Endothelial cell of umbilical vein (primary cell): ENCODE measurements at regions not wholly inside any gene's neighbourhood (a gene's known extent, or its start where the extent isn't known, plus 50 kb on each side); places are given as distances from the start of the nearest gene placed in this dataset.

ENCODE experiments used
- BruUV-seq: library from RNA; stranded (reverse); fragments of 400-500 nt; replicated peaks from 2 replicates; lab custom pipeline; 2021; lab: Mats Ljungman, UMichigan
- CTCF ChIA-PET: fragments of 300-600, 350-600 bp; sonication (Branson Sonifier 250); formaldehyde crosslinking; loops from one replicate; lab custom pipeline; 2021; ENCODE audit warnings: antibody characterized with exemption, inconsistent platforms; lab: Charles Lee
- POLR2A ChIA-PET: fragments of 300-600, 350-600 bp; sonication (Branson Sonifier 250); formaldehyde crosslinking; loops from one replicate; lab custom pipeline; 2021; ENCODE audit warnings: antibody characterized with exemption, inconsistent platforms; lab: Charles Lee
- DNase-seq: peaks from one replicate; pipeline ENCODE4 v3.0.0-alpha.2; 2011; ENCODE audit warnings: low read depth, low spot score
- FAIRE-seq: peaks from 2 replicates; lab custom pipeline; 2011; peaks lifted over from hg19 to GRCh38; lab: Jason Lieb, UNC
- H2AFZ ChIP-seq: 2 replicates; pipeline ENCODE4 v1.6.0; 2012; ENCODE audit warnings: low read depth, low read length, control low read depth, inconsistent platforms
- H3K27ac ChIP-seq: 2 replicates; pipeline ENCODE4 v1.5.1; 2011; ENCODE audit warnings: low read depth, mild to moderate bottlenecking, control low read depth, low read length, moderate library complexity; ENCODE audit not compliant: insufficient read depth
- H3K27me3 ChIP-seq, 2 experiments: 2 replicates each; pipeline versions ENCODE4 v1.6.0 to v1.6.1; 2011; ENCODE audit warnings: low read length in 2 of 2, mixed read lengths in 1 of 2; ENCODE audit not compliant: control insufficient read depth in 2 of 2, insufficient read depth in 2 of 2
- H3K36me3 ChIP-seq, 2 experiments: 2 replicates in 1 of 2; 3 replicates in 1 of 2; pipeline ENCODE4 v1.5.1; 2011; ENCODE audit warnings: low read length in 2 of 2, mild to moderate bottlenecking in 1 of 2, moderate library complexity in 1 of 2; ENCODE audit not compliant: control insufficient read depth in 2 of 2, insufficient read depth in 2 of 2; ENCODE audit errors: extremely low read depth in 1 of 2
- H3K4me1 ChIP-seq: 3 replicates; pipeline ENCODE4 v1.5.1; 2011; ENCODE audit warnings: mild to moderate bottlenecking, low read length; ENCODE audit not compliant: control insufficient read depth, insufficient read depth; ENCODE audit errors: extremely low read depth
- H3K4me2 ChIP-seq: 2 replicates; pipeline ENCODE4 v1.6.1; 2011; ENCODE audit warnings: low read length, control low read depth, mixed read lengths; ENCODE audit not compliant: insufficient read depth
- H3K4me3 ChIP-seq, 3 experiments: fragments of 200-600 bp in 1 of 3; sonication (generic), shearing (Covaris generic) in 1 of 3; replicated peaks in 1 of 3; 2 replicates each; pipeline ENCODE4 v1.5.1; 2011 to 2016; ENCODE audit warnings: control low read depth in 3 of 3, low read length in 3 of 3, mild to moderate bottlenecking in 2 of 3, inconsistent platforms in 1 of 3, low read depth in 1 of 3, moderate library complexity in 1 of 3; ENCODE audit not compliant: insufficient read depth in 1 of 3
- H3K79me2 ChIP-seq: 2 replicates; pipeline ENCODE4 v1.6.0; 2012; ENCODE audit warnings: low read length, inconsistent platforms; ENCODE audit not compliant: control insufficient read depth, insufficient read depth
- H3K9ac ChIP-seq: replicated peaks from 2 replicates; pipeline ENCODE3; 2011; ENCODE audit warnings: low read length, control low read depth; ENCODE audit not compliant: insufficient read depth; ENCODE audit errors: extremely low read depth
- H3K9me1 ChIP-seq: replicated peaks from 3 replicates; pipeline ENCODE4 v1.6.0; 2011; ENCODE audit warnings: mild to moderate bottlenecking, low read length; ENCODE audit not compliant: control insufficient read depth, insufficient read depth; ENCODE audit errors: extremely low read depth
- H3K9me3 ChIP-seq: replicated peaks from 2 replicates; pipeline ENCODE4 v1.5.1; 2012; ENCODE audit warnings: low read length, inconsistent platforms; ENCODE audit not compliant: control insufficient read depth, insufficient read depth
- H4K20me1 ChIP-seq: replicated peaks from 2 replicates; pipeline ENCODE3; 2011; ENCODE audit warnings: mild to moderate bottlenecking, low read length; ENCODE audit not compliant: control insufficient read depth, insufficient read depth; ENCODE audit errors: extremely low read depth
- FOS ChIP-seq: IDR thresholded peaks from 2 replicates; pipeline ENCODE4 v1.6.1; 2011; ENCODE audit warnings: mild to moderate bottlenecking, low read length, moderate library complexity, borderline replicate concordance; ENCODE audit not compliant: insufficient read depth
- GATA2 ChIP-seq: IDR thresholded peaks from 2 replicates; pipeline ENCODE4 v1.7.0; 2011; ENCODE audit warnings: low read depth, mild to moderate bottlenecking, moderate library complexity, mixed read lengths, low read length; ENCODE audit not compliant: insufficient read length, insufficient read depth
- JUN ChIP-seq: IDR thresholded peaks from 2 replicates; pipeline ENCODE4 v1.6.1; 2011; ENCODE audit warnings: borderline replicate concordance, low read depth; ENCODE audit not compliant: insufficient read length, insufficient read depth
- MYC ChIP-seq: IDR thresholded peaks from one replicate; pipeline ENCODE4 v1.6.1; 2011; ENCODE audit warnings: mild to moderate bottlenecking, low read depth, low read length
- POLR2A ChIP-seq: IDR thresholded peaks from 2 replicates; pipeline ENCODE4 v1.6.1; 2012; ENCODE audit warnings: low read depth, mild to moderate bottlenecking, control low read depth, low read length
- dilution Hi-C: fragments of 300-500 bp; cut with MboI; formaldehyde crosslinking; loops from one replicate; pipeline ENCODE4 v1.15.0; 2019; ENCODE audit warnings: low sequenced_read_pairs; ENCODE audit not compliant: extremely low pct_ligation_motif_present
- intact Hi-C: fragments of 100-400 bp; cut with micrococcal nuclease; formaldehyde crosslinking; loops from one replicate; pipeline ENCODE4 v1.10.0; 2022
- TF ChIP-seq, protein P1 (sequence below): IDR thresholded peaks from 2 replicates; pipeline ENCODE4 v1.6.1; 2011; ENCODE audit not compliant: insufficient read depth, insufficient read length
- TF ChIP-seq, protein P2 (sequence below), 2 donors: IDR thresholded peaks; 1 replicate in 1 of 2; 2 replicates in 1 of 2; pipeline ENCODE4 v1.5.1; 2011; ENCODE audit warnings: low read length in 2 of 2, mild to moderate bottlenecking in 2 of 2, moderate library complexity in 2 of 2, control low read depth in 1 of 2, inconsistent platforms in 1 of 2, low read depth in 1 of 2; ENCODE audit not compliant: insufficient read depth in 1 of 2; ENCODE audit errors: extremely low read depth in 1 of 2

DNA sequence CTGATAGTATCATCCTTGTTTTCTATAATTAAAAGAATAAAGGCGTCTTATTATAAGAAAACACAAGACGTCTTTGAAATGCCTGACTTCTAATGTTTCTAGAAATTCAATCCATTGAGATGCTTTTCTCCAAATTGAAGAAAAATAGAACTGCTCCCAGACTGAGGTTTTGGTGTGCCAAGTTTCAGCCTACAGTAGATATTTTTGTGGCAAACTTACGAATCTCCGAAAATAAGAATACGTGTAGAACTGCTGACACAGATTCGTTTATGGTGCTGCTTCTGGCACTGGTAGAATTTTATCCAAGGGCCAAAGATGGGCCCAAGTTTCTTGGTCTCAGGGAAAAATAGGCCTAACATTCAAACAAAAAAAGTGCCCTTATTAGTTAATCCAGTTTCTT, 554.5 kb upstream of the NR5A2 start:
- no peak for DNase-seq
- Histone ChIP-seq H3K4me3 (no peak overlapping the region), H4K20me1 (no peaks in the 10 kb centered on the region), H2AFZ (no peak overlapping the region), H3K9ac (no peak overlapping the region), H3K9me3 (no peaks in the 10 kb centered on the region), H3K27ac (no peak overlapping the region), H3K4me2 (no peak overlapping the region), H3K4me1 (no peaks in the 10 kb centered on the region), H3K9me1 (no peaks in the 10 kb centered on the region), H3K79me2 (no peaks in the 10 kb centered on the region), H3K36me3 (no peaks in the 10 kb centered on the region), H3K27me3 (no peaks in the 10 kb centered on the region)
- ChIA-PET POLR2A (no interaction called here), CTCF (interaction anchor here (1.3 kb wide), 1 partner anchor 9 kb away, joined by 4 read pairs; no protein-coding TSS in a partner anchor)
- TF ChIP-seq, protein P1, sequence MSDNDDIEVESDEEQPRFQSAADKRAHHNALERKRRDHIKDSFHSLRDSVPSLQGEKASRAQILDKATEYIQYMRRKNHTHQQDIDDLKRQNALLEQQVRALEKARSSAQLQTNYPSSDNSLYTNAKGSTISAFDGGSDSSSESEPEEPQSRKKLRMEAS, result no peak
- TF ChIP-seq POLR2A, result no peak
- TF ChIP-seq MYC, result no peak
- TF ChIP-seq GATA2, result no peak
- TF ChIP-seq, protein P2, sequence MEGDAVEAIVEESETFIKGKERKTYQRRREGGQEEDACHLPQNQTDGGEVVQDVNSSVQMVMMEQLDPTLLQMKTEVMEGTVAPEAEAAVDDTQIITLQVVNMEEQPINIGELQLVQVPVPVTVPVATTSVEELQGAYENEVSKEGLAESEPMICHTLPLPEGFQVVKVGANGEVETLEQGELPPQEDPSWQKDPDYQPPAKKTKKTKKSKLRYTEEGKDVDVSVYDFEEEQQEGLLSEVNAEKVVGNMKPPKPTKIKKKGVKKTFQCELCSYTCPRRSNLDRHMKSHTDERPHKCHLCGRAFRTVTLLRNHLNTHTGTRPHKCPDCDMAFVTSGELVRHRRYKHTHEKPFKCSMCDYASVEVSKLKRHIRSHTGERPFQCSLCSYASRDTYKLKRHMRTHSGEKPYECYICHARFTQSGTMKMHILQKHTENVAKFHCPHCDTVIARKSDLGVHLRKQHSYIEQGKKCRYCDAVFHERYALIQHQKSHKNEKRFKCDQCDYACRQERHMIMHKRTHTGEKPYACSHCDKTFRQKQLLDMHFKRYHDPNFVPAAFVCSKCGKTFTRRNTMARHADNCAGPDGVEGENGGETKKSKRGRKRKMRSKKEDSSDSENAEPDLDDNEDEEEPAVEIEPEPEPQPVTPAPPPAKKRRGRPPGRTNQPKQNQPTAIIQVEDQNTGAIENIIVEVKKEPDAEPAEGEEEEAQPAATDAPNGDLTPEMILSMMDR (IDR thresholded peaks at IDR 0.05; ENCODE audit: extremely low read depth in 1 of 2, insufficient read depth in 1 of 2, low read depth in 1 of 2, low read length in 2 of 2), result no peak
- no peak for TF ChIP-seq FOS
- intact Hi-C loops, result no loop called here
- no peak for FAIRE-seq
- dilution Hi-C loops, result no loop called here
- BruUV-seq, result no TSS peak

DNA sequence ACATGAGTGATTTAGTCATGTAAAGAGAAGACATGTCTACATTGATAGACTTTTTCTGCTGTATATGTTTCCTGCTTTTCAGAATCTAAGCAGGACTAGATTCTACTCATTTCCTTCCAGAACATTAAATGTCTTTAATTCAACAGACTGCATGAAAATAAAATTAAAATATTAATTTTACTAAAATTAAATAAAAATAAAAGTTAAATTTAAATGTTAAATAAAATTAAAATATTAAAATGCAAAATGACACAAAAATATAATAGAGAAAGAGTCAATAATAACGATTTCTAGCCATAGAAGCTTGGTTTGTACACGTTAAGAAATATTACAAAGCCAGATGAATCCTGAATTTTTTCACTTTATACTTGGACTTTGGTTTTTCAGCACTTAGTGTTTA, 552.8 kb upstream of the NR5A2 start:
- H2AFZ ChIP-seq, result no peak overlapping the region
- CTCF ChIA-PET, result interaction anchor here (1.4 to 1.5 kb wide), 2 partner anchors 53 to 718 kb away, joined by 3 to 4 read pairs; no protein-coding TSS in a partner anchor
- dilution Hi-C loops (no loop called here), intact Hi-C loops (no loop called here)
- POLR2A ChIA-PET, result no interaction called here
- no peaks in the 10 kb centered on the region for H3K4me1 ChIP-seq
- no peaks in the 10 kb centered on the region for H3K27me3 ChIP-seq
- no peak overlapping the region for H3K27ac ChIP-seq
- no peak for FAIRE-seq
- BruUV-seq, result no TSS peak
- H3K36me3 ChIP-seq, result no peaks in the 10 kb centered on the region
- no peaks in the 10 kb centered on the region for H3K9me3 ChIP-seq
- H3K4me2 ChIP-seq, result no peak overlapping the region
- H3K4me3 ChIP-seq, result no peak overlapping the region
- H4K20me1 ChIP-seq, result no peaks in the 10 kb centered on the region
- no peak overlapping the region for H3K9ac ChIP-seq
- TF ChIP-seq JUN (no peak), FOS (no peak), GATA2 (no peak)
- TF ChIP-seq, protein P2 (IDR thresholded peaks at IDR 0.05; ENCODE audit: extremely low read depth in 1 of 2, insufficient read depth in 1 of 2, low read depth in 1 of 2, low read length in 2 of 2), result no peak
- DNase-seq, result no peak
- no peaks in the 10 kb centered on the region for H3K79me2 ChIP-seq
- no peaks in the 10 kb centered on the region for H3K9me1 ChIP-seq
